Endothelial cell (in vitro differentiated cells): ENCODE measurements at regions not wholly inside any gene's neighbourhood (a gene's known extent, or its start where the extent isn't known, plus 50 kb on each side); places are given as distances from the start of the nearest gene placed in this dataset.

Experiments used
- DNase-seq: peaks from one replicate; pipeline ENCODE4 v3.0.0; 2021; ENCODE audit warnings: low spot score
- H3K27ac Mint-ChIP-seq: one replicate; pipeline ENCODE4 v1.8.0; 2021; ENCODE audit warnings: mixed read lengths, inconsistent platforms; ENCODE audit not compliant: unreplicated experiment
- H3K27me3 Mint-ChIP-seq: one replicate; pipeline ENCODE4 v1.8.0; 2021; ENCODE audit warnings: mild to moderate bottlenecking, moderate library complexity, mixed read lengths, inconsistent platforms; ENCODE audit not compliant: unreplicated experiment
- H3K36me3 Mint-ChIP-seq: one replicate; pipeline ENCODE4 v1.8.0; 2021; ENCODE audit warnings: mild to moderate bottlenecking, low read depth, mixed read lengths, inconsistent platforms; ENCODE audit not compliant: unreplicated experiment
- H3K4me1 Mint-ChIP-seq: one replicate; pipeline ENCODE4 v1.8.0; 2021; ENCODE audit warnings: mild to moderate bottlenecking, mixed read lengths, inconsistent platforms; ENCODE audit not compliant: unreplicated experiment
- H3K4me3 Mint-ChIP-seq: one replicate; pipeline ENCODE4 v1.8.0; 2021; ENCODE audit warnings: mild to moderate bottlenecking, mixed read lengths, inconsistent platforms; ENCODE audit not compliant: unreplicated experiment
- H3K9me3 Mint-ChIP-seq: one replicate; pipeline ENCODE4 v1.8.0; 2021; ENCODE audit warnings: mixed read lengths, inconsistent platforms; ENCODE audit not compliant: unreplicated experiment
- CTCF ChIP-seq: fragments of 200-600 bp; sonication (generic); IDR thresholded peaks from one replicate; pipeline ENCODE4 v1.5.0; 2021; ENCODE audit warnings: antibody characterized with exemption; ENCODE audit not compliant: unreplicated experiment

GRCh38 chr16:16850274-16850673, 471.3 kb downstream of the NPIPA7 start:
- no peaks in the 10 kb centered on the region for H3K27me3 Mint-ChIP-seq
- no peaks in the 10 kb centered on the region for H3K4me1 Mint-ChIP-seq
- H3K27ac Mint-ChIP-seq: no peak overlapping the region
- H3K4me3 Mint-ChIP-seq: no peak overlapping the region
- H3K9me3 Mint-ChIP-seq: no peaks in the 10 kb centered on the region
- TF ChIP-seq CTCF: no peak
- no peaks in the 10 kb centered on the region for H3K36me3 Mint-ChIP-seq
- DNase-seq: no peak

GRCh38 chr16:16857012-16857411, 478.1 kb downstream of the NPIPA7 start:
- Mint-ChIP-seq H3K4me3 (no peak overlapping the region), H3K36me3 (no peaks in the 10 kb centered on the region), H3K4me1 (no peaks in the 10 kb centered on the region), H3K27ac (no peak overlapping the region), H3K9me3 (no peaks in the 10 kb centered on the region), H3K27me3 (peaks cover 2% of the 10 kb centered on the region)
- no peak for DNase-seq
- no peak for TF ChIP-seq CTCF

GRCh38 chr16:16857603-16858283, 478.8 kb downstream of the NPIPA7 start:
- peaks cover 2% of the 10 kb centered on the region for H3K27me3 Mint-ChIP-seq
- no peak for DNase-seq
- H3K9me3 Mint-ChIP-seq: no peaks in the 10 kb centered on the region
- no peak overlapping the region for H3K27ac Mint-ChIP-seq
- no peaks in the 10 kb centered on the region for H3K4me1 Mint-ChIP-seq
- H3K4me3 Mint-ChIP-seq: no peak overlapping the region
- H3K36me3 Mint-ChIP-seq: no peaks in the 10 kb centered on the region
- no peak for TF ChIP-seq CTCF

- no peak overlapping the region for H3K4me3 Mint-ChIP-seq
- DNase-seq: peak; percentile 70
- H3K27ac Mint-ChIP-seq: no peak overlapping the region
- no peaks in the 10 kb centered on the region for H3K4me1 Mint-ChIP-seq
- H3K9me3 Mint-ChIP-seq: no peaks in the 10 kb centered on the region
- H3K27me3 Mint-ChIP-seq: peaks cover 1% of the 10 kb centered on the region
- peak; percentile 55 for TF ChIP-seq CTCF
- H3K36me3 Mint-ChIP-seq: no peaks in the 10 kb centered on the region
Measured at GRCh38 chr16:16861546-16861945, 482.6 kb downstream of the NPIPA7 start.

- DNase-seq: no peak
- H3K36me3 Mint-ChIP-seq: no peaks in the 10 kb centered on the region
- TF ChIP-seq CTCF: no peak
- H3K27me3 Mint-ChIP-seq: peaks cover 1% of the 10 kb centered on the region
- no peaks in the 10 kb centered on the region for H3K4me1 Mint-ChIP-seq
- no peaks in the 10 kb centered on the region for H3K9me3 Mint-ChIP-seq
- H3K4me3 Mint-ChIP-seq: no peak overlapping the region
- no peak overlapping the region for H3K27ac Mint-ChIP-seq
Measured at GRCh38 chr16:16863672-16864071, 484.7 kb downstream of the NPIPA7 start.
